ENCODE measurements at regions not wholly inside any gene's neighbourhood (a gene's known extent, or its start where the extent isn't known, plus 50 kb on each side); places are given as distances from the start of the nearest gene placed in this dataset.
"Not testable (repeated sequence)": the region's sequence is repeated elsewhere in the genome, so short reads cannot be mapped to it uniquely, and the experiment has no call there.

DNA sequence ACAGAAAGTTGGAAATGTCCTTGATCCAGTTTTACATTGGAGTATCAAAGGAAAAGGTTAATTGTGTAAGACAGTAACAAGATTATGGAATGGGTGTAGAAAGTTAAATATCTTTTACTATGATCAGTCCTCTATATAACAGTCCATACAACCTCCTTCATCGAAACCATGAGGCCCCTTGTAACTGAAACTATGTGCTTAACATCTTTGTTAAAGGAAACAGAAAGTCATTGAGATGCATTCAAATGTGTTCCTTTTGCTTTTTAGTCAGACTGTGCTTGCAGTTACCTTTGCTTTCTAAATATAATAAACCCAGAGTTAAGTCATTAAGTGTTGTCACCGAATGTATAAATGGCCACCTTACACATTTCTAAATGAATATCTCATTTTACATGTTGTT lies 1298.5 kb downstream of the ROBO2 start:
- FAIRE-seq: no peak

GRCh38 chr3:78343221-78343620 lies 1303.3 kb downstream of the ROBO2 start:
- FAIRE-seq: no peak

DNA sequence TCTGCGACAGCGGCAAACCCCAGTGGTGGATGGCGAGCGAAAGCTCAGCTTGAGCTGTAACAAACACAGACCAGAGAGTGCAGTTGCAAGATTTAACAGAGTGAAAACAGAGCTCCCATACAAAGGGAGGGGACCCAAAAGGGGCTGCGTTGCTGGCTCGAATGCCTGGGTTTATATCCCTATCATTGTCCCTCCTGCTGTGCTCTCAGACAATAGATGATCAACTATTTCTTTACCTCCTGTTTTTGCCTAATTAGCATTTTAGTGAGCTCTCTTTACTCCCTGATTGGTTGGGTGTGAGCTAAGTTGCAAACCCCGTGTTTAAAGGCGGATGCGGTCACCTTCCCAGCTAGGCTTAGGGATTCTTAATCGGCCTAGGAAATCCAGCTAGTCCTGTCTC lies 1304.4 kb downstream of the ROBO2 start:
- FAIRE-seq: not testable (repeated sequence)

DNA sequence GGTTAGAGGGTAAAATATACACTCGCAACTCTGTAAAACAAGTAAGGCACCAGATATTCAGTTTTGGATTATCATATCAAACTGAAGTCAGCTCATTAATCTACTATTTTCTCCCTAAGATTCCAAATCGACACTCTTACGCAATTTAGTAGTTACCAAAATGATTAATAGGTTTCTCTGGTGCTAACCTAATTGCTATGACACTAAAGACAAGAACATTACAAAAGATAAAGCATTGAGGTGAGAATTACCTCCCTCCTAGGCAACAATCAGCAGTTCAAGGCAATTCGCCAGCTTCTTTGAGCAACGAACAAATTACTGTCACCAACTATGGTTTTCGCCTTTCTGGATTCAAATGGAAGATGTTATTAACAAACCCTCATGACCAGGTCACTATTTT lies 1305.0 kb downstream of the ROBO2 start:
- FAIRE-seq: no peak

- no peak for FAIRE-seq
Observed at GRCh38 chr3:78347176-78347575, 1307.3 kb downstream of the ROBO2 start.

DNA sequence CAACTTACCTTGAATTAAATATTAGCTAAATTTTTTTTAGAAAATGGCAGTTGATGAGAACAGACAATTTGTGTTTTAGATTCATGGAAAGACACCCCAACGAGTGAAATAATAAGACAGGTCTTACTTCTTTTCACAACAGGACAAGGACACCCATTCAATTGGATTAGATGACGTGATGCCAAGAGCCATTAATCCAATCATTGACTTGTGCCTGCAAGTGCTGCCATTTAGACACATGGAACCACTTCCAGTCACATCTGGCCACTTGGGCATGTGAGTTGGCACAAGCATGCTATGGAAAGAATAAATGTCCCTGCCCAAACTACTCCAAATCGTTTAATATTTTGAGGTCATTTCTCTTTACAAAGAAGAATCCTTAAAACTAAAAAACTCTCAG lies 1308.8 kb downstream of the ROBO2 start:
- FAIRE-seq: no peak

GRCh38 chr3:78349571-78349970 lies 1309.7 kb downstream of the ROBO2 start:
- no peak for FAIRE-seq

GRCh38 chr3:78351334-78351733 lies 1311.4 kb downstream of the ROBO2 start:
- FAIRE-seq: no peak

GRCh38 chr3:78353231-78353630 lies 1313.3 kb downstream of the ROBO2 start:
- FAIRE-seq: no peak

DNA sequence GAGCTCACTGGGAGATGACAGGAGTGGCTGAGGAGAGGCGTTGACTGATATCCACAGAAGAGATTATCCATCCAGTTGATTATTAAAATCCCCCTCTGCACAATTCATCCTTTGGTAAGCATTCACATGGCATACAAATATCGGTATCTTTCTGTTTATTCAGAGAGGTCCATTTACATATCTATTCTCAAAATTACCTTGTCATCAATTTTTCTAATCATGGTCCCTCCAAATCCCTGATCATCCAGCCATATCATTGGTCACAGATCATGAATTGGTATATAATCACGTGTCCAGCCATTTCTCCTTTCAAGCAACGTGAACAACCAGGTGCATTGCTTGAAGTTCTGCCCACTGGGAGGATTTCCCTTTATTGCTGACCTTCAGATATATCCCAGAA lies 1321.0 kb downstream of the ROBO2 start:
- no peak for FAIRE-seq

DNA sequence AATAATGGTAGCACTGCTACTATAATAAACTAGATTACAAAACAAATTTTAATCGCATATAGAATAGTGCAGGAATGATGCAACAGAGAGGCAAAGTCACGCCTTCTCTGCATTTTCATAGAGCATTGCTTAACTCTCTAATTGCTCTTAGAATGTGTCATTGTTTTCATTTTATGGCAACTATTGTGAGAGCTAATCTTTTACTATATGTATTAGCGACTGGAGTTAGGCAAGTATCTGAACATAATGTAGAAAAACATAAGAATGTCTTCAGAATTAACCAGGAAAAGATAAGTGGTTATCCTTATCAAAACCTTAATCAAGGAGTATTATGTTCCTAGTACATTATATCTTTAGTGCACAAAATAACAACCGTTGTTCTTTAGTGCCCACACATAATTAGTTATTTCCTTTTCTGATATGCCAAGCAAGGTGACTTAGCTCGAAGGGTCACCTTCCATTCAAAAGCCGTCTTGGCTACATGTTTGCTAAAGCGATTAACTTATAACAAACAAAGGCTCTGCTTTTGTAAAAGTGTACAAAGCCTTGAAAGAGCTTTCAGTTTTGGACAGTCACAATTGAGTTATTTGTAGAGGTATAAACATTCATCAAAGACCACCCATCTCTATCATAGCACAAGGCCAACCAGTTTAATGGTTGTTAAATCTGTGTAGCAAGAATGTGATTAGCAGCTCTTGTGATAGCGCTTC lies 1328.9 kb downstream of the ROBO2 start:
- FAIRE-seq: no peak

DNA sequence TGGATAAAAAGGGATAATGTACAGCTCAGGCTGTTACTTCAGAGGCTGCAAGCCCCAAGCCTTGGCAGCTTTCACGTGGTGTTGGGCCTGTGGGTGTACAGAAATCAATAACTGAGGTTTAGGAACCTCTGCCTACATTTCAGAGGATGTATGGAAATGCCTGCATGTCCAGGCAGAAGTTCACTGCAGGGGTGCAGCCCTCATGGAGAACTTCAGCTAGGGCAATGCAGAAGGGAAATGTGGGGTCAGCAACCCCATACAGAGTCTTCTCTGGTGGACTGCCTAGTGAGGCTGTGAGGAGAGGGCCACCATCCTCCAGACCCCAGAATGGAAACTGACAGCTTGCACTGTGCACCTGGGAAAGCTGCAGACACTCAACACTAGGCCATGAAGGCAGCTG lies 1350.3 kb downstream of the ROBO2 start:
- FAIRE-seq: no peak

GRCh38 chr3:78398401-78398800 lies 1358.5 kb downstream of the ROBO2 start:
- FAIRE-seq: no peak

GRCh38 chr3:78402720-78403119 lies 1362.8 kb downstream of the ROBO2 start:
- FAIRE-seq: no peak

DNA sequence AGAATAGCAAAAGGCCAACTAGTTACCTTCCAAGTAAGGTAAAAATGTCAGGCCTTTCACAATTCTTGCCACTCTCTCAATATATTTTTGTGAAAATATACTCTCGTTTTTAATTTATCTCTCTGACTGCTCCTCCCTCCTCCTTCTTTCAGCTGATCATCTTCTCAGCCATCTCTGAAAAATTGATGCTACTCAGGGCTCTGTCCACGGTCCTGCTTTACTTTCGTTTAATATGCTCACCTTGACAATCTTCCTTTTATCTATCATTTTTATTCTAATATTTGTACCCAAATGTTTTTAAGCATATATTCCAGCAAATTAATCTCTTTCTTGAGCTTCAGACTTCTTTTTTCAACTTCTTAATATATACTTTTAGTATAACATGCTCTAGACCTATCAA lies 1362.1 kb downstream of the ROBO1 start:
- FAIRE-seq: no peak

DNA sequence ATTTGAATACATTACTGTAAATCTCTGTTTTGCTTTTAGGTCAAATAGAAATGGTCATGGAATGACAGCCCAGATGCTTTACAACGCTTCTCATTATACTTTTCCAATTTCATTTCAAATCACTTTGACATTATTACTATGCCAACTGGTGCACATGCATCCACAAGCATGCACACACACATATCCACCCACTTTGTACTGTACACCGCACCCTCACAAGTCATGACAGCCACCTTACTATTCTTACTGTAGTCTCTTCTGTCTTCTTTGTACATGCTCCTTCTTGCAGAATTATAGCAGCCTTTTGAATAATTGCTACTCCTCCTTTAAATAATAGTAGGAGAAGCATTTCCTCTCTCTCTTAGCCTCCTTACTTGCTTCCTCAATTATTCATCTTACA lies 1361.4 kb downstream of the ROBO1 start:
- FAIRE-seq: no peak

DNA sequence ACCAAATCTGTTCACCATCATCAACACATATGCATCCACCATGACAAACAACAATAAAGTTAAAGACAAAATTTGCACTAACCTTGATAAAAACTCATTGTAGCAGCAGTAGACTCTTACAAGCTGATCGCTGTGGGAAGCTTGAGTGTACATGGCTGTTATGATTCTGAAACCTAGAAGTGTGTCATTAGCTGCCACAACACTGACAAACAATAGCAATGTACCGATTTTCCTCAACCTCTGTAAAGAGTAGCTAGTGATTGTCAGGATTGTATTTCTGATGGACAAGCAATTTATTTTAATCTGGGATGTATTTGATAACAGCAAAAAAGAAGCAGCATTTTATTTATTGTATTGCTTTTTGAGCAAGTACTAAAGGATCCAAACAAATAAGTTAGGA lies 1357.7 kb downstream of the ROBO1 start:
- no peak for FAIRE-seq

DNA sequence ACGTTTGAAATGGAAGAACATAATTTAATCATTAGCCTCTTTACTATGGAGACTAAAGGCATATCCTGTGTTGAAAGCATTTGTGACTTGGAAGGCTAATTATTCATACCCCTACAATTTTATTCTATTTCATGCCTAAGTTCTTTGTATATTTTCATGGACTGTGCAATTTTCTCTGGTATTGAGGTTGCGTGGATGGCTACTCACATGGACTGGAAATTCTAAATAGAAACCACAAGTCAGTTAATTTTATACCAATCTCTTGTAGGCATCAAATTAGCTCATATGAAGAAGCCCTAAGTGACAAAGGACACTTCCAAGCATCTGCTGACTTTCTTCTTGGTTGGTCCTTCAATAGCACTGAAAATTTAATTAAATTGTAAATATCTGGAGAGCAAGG lies 1353.5 kb downstream of the ROBO1 start:
- FAIRE-seq: no peak

DNA sequence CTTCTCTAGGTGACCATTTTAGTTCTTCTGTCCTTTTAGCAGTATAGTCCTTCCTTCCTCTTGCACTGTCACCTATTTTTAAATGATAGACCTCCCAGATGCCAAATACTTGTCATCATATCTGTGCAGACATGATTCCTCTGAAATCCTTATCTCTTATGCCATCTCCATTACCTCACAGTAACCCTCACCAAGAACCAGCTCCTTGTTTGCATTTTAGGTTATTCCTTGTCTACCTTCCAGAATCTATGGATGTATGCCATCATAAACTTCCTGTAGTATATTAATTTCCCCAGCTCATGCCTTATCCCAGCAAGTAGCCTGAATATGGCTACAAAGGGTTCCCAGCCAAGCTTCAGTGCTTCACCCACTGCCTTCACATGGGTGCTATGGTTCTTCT lies 1347.2 kb downstream of the ROBO1 start:
- no peak for FAIRE-seq

- FAIRE-seq: no peak
Observed at GRCh38 chr3:78421247-78421966, 1346.4 kb downstream of the ROBO1 start.

GRCh38 chr3:78424656-78425055 lies 1343.1 kb downstream of the ROBO1 start:
- FAIRE-seq: no peak

GRCh38 chr3:78426454-78426853 lies 1341.3 kb downstream of the ROBO1 start:
- FAIRE-seq: no peak

DNA sequence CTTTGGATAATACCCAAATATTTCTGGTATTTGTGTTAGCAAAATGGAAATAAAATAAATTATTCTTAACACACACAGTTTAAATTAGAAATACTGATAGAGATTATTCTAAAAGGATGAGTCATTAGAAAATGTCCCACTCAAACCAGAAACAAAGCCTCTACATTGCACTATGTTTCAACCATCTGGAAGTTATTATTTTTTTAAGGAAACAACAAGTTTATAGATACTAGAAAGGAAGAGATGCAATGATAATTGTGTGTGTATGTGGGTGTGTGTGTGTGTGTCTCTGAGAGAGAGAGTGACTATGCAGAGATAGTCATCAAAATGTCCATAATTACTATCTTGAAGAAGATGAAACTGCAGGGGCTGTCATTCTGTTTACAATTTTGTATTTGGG lies 1340.5 kb downstream of the ROBO1 start:
- no peak for FAIRE-seq

- no peak for FAIRE-seq
Observed at GRCh38 chr3:78430741-78431140, 1337.1 kb downstream of the ROBO1 start.

- no peak for FAIRE-seq
Observed at GRCh38 chr3:78434801-78435200, 1333.0 kb downstream of the ROBO1 start.

Measured in colon (tissue), 2 donors.